ENCODE measurements at regions not wholly inside any gene's neighbourhood (a gene's known extent, or its start where the extent isn't known, plus 50 kb on each side); places are given as distances from the start of the nearest gene placed in this dataset.
A peak's percentile ranks its signal among the peaks of the same experiment; 100 is the strongest.
"Not testable (repeated sequence)": the region's sequence is repeated elsewhere in the genome, so short reads cannot be mapped to it uniquely, and the experiment has no call there.

GRCh38 chr15:30755036-30755687 is 129.2 kb downstream of the ARHGAP11B start:
- peak; percentile 12 to 55 for DNase-seq (ENCODE audit: low read depth in 2 of 2, low spot score in 1 of 2)

GRCh38 chr15:30760633-30761032 is 134.7 kb downstream of the ARHGAP11B start:
- DNase-seq (ENCODE audit: low read depth in 2 of 2, low spot score in 1 of 2) = not testable (repeated sequence)

GRCh38 chr15:30761365-30761764 is 135.4 kb downstream of the ARHGAP11B start:
- not testable (repeated sequence) for DNase-seq (ENCODE audit: low read depth in 2 of 2, low spot score in 1 of 2)

GRCh38 chr15:30769390-30770124 is 134.2 kb upstream of the FAN1 start:
- DNase-seq (ENCODE audit: low read depth in 2 of 2, low spot score in 1 of 2) = not testable (repeated sequence)

GRCh38 chr15:30770759-30771158 is 133.0 kb upstream of the FAN1 start:
- DNase-seq (ENCODE audit: low read depth in 2 of 2, low spot score in 1 of 2) = no peak

GRCh38 chr15:30783019-30783418 is 120.7 kb upstream of the FAN1 start:
- DNase-seq (ENCODE audit: low read depth in 2 of 2, low spot score in 1 of 2) = no peak

- no peak for DNase-seq (ENCODE audit: low read depth in 2 of 2, low spot score in 1 of 2)
Observed at GRCh38 chr15:30788595-30788994, 115.1 kb upstream of the FAN1 start.

- DNase-seq (ENCODE audit: low read depth in 2 of 2, low spot score in 1 of 2) = no peak
Observed at GRCh38 chr15:30791239-30792175, 112.2 kb upstream of the FAN1 start.

GRCh38 chr15:30792843-30793242 is 110.9 kb upstream of the FAN1 start:
- not testable (repeated sequence) for DNase-seq (ENCODE audit: low read depth in 2 of 2, low spot score in 1 of 2)

- no peak for DNase-seq (ENCODE audit: low read depth in 2 of 2, low spot score in 1 of 2)
Observed at GRCh38 chr15:30794388-30794787, 109.3 kb upstream of the FAN1 start.

- DNase-seq (ENCODE audit: low read depth in 2 of 2, low spot score in 1 of 2) = not testable (repeated sequence)
Observed at GRCh38 chr15:30799565-30799964, 104.2 kb upstream of the FAN1 start.

GRCh38 chr15:30801140-30801895 is 102.4 kb upstream of the FAN1 start:
- not testable (repeated sequence) for DNase-seq (ENCODE audit: low read depth in 2 of 2, low spot score in 1 of 2)

- DNase-seq (ENCODE audit: low read depth in 2 of 2, low spot score in 1 of 2) = not testable (repeated sequence)
Observed at GRCh38 chr15:30802001-30802400, 101.7 kb upstream of the FAN1 start.

GRCh38 chr15:30803703-30804102 is 100.0 kb upstream of the FAN1 start:
- not testable (repeated sequence) for DNase-seq (ENCODE audit: low read depth in 2 of 2, low spot score in 1 of 2)

- no peak for DNase-seq (ENCODE audit: low read depth in 2 of 2, low spot score in 1 of 2)
Observed at GRCh38 chr15:30816430-30816829, 87.3 kb upstream of the FAN1 start.

GRCh38 chr15:30823068-30823813 is 80.5 kb upstream of the FAN1 start:
- peak in 1 of 2 donors; percentile 37 for DNase-seq (ENCODE audit: low read depth in 2 of 2, low spot score in 1 of 2)

- DNase-seq (ENCODE audit: low read depth in 2 of 2, low spot score in 1 of 2) = no peak
Observed at GRCh38 chr15:30824518-30825195, 79.1 kb upstream of the FAN1 start.

- DNase-seq (ENCODE audit: low read depth in 2 of 2, low spot score in 1 of 2) = no peak
Observed at GRCh38 chr15:30827625-30828303, 76.0 kb upstream of the FAN1 start.

GRCh38 chr15:30828304-30828639 is 75.4 kb upstream of the FAN1 start:
- not testable (repeated sequence) for DNase-seq (ENCODE audit: low read depth in 2 of 2, low spot score in 1 of 2)
